K562 (cell line): ENCODE measurements at regions not wholly inside any gene's neighbourhood (a gene's known extent, or its start where the extent isn't known, plus 50 kb on each side); places are given as distances from the start of the nearest gene placed in this dataset.

Source experiments
- CCAR2 ChIP-seq: fragments of 200-400 bp; formaldehyde crosslinking; IDR thresholded peaks from 2 replicates; pipeline ENCODE4 v1.6.1; 2017; ENCODE audit warnings: mild to moderate bottlenecking, low read depth, low read length
- CREB5 ChIP-seq: fragments of 250-450 bp; sonication (Bioruptor Pico); IDR thresholded peaks from 2 replicates; pipeline ENCODE4 v1.5.0; 2020; ENCODE audit warnings: mild to moderate bottlenecking
- GTF2A2 ChIP-seq: IDR thresholded peaks from 2 replicates; pipeline ENCODE4 v1.6.1; 2016; ENCODE audit warnings: mild to moderate bottlenecking, missing genetic modification characterization, missing compliant biosample characterization
- HEY1 ChIP-seq: fragments of 250-450 bp; sonication (Bioruptor Pico); IDR thresholded peaks from 2 replicates; pipeline ENCODE4 v1.5.0; 2020; ENCODE audit warnings: mild to moderate bottlenecking, moderate library complexity, borderline replicate concordance
- KDM2B ChIP-seq: fragments of 250-450 bp; sonication (Bioruptor Pico); IDR thresholded peaks from 2 replicates; pipeline ENCODE4 v1.8.0; 2021; ENCODE audit warnings: mild to moderate bottlenecking, moderate library complexity
- KHSRP ChIP-seq: fragments of 450-650 bp; IDR thresholded peaks from 2 replicates; pipeline ENCODE4 v1.6.1; 2017
- NCOA1 ChIP-seq: fragments of 450-650 bp; IDR thresholded peaks from 2 replicates; pipeline ENCODE4 v1.6.1; 2016; ENCODE audit warnings: low read depth
- NEUROD1 ChIP-seq: fragments of 150-350 bp; IDR thresholded peaks from 2 replicates; pipeline ENCODE4 v1.6.1; 2014; ENCODE audit warnings: borderline replicate concordance, low read length, low read depth; ENCODE audit not compliant: partially characterized antibody
- PKNOX1 ChIP-seq: fragments of 450-650 bp; IDR thresholded peaks from 2 replicates; pipeline ENCODE4 v1.6.1; 2016
- TGIF2 ChIP-seq: sonication (generic); formaldehyde crosslinking; IDR thresholded peaks from 2 replicates; pipeline ENCODE4 v1.8.1; 2022; ENCODE audit warnings: mild to moderate bottlenecking, missing genetic modification reagents, moderate library complexity
- TF ChIP-seq, protein P1 (sequence below), 2 experiments: fragments of 450-650 bp; IDR thresholded peaks; 2 replicates each; pipeline ENCODE4 v1.6.1; 2016
- TF ChIP-seq, protein P2 (sequence below): fragments of 250-450 bp; sonication (Bioruptor Pico); IDR thresholded peaks from 2 replicates; pipeline ENCODE4 v1.4.0; 2020; ENCODE audit warnings: mild to moderate bottlenecking, moderate library complexity
- TF ChIP-seq, protein P3 (sequence below): IDR thresholded peaks from 2 replicates; pipeline ENCODE4 v1.6.1; 2012; ENCODE audit warnings: low read depth, low read length, improper control_type of control experiment, borderline replicate concordance

GRCh38 chr5:51625224-51625968 is 242.1 kb downstream of the ISL1 start (continued):
- no peak for TF ChIP-seq CREB5
- no peak for TF ChIP-seq KHSRP
- no peak for TF ChIP-seq NCOA1
- TF ChIP-seq, protein P1, sequence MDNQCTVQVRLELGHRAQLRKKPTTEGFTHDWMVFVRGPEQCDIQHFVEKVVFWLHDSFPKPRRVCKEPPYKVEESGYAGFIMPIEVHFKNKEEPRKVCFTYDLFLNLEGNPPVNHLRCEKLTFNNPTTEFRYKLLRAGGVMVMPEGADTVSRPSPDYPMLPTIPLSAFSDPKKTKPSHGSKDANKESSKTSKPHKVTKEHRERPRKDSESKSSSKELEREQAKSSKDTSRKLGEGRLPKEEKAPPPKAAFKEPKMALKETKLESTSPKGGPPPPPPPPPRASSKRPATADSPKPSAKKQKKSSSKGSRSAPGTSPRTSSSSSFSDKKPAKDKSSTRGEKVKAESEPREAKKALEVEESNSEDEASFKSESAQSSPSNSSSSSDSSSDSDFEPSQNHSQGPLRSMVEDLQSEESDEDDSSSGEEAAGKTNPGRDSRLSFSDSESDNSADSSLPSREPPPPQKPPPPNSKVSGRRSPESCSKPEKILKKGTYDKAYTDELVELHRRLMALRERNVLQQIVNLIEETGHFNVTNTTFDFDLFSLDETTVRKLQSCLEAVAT (IDR thresholded peaks at IDR 0.05) = no peak
- no peak for TF ChIP-seq KDM2B (CRISPR knock-in tag)
- TF ChIP-seq TGIF2 (CRISPR knock-in tag) = no peak
- TF ChIP-seq, protein P2, sequence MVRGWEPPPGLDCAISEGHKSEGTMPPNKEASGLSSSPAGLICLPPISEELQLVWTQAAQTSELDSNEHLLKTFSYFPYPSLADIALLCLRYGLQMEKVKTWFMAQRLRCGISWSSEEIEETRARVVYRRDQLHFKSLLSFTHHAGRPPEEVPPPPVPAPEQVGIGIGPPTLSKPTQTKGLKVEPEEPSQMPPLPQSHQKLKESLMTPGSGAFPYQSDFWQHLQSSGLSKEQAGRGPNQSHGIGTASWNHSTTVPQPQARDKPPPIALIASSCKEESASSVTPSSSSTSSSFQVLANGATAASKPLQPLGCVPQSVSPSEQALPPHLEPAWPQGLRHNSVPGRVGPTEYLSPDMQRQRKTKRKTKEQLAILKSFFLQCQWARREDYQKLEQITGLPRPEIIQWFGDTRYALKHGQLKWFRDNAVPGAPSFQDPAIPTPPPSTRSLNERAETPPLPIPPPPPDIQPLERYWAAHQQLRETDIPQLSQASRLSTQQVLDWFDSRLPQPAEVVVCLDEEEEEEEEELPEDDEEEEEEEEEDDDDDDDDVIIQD (CRISPR knock-in tag) = no peak
- TF ChIP-seq GTF2A2 (tag) = no peak
- TF ChIP-seq NEUROD1 = no peak
- no peak for TF ChIP-seq HEY1
- TF ChIP-seq, protein P3, sequence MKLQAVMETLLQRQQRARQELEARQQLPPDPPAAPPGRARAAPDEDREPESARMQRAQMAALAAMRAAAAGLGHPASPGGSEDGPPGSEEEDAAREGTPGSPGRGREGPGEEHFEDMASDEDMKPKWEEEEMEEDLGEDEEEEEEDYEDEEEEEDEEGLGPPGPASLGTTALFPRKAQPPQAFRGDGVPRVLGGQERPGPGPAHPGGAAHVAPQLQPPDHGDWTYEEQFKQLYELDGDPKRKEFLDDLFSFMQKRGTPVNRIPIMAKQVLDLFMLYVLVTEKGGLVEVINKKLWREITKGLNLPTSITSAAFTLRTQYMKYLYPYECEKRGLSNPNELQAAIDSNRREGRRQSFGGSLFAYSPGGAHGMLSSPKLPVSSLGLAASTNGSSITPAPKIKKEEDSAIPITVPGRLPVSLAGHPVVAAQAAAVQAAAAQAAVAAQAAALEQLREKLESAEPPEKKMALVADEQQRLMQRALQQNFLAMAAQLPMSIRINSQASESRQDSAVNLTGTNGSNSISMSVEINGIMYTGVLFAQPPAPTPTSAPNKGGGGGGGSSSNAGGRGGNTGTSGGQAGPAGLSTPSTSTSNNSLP = no peak
- no peak for TF ChIP-seq CCAR2
- TF ChIP-seq PKNOX1 = no peak
- TF ChIP-seq, all 486 proteins: peak for 0
